SK-N-SH (cell line): ENCODE measurements at regions not wholly inside any gene's neighbourhood (a gene's known extent, or its start where the extent isn't known, plus 50 kb on each side); places are given as distances from the start of the nearest gene placed in this dataset.

Experiments
- CTCF ChIA-PET: fragments of 300-600, 350-600 bp; formaldehyde crosslinking; extraction: SDS; loops from one replicate; lab custom pipeline; 2021; lab: Yijun Ruan, JAX
- POLR2A ChIA-PET: fragments of 350-600 bp; sonication (Branson Sonifier 250); formaldehyde crosslinking; extraction: SDS; loops from one replicate; lab custom pipeline; 2020; ENCODE audit warnings: antibody characterized with exemption, inconsistent platforms; lab: Yijun Ruan, JAX
- DNase-seq: peaks from one replicate; pipeline ENCODE4 v3.0.0; 2012
- H2AFZ ChIP-seq: fragments of 200-600 bp; sonication (generic); 2 replicates; pipeline ENCODE4 v1.8.1; 2016; ENCODE audit warnings: antibody characterized with exemption, mild to moderate bottlenecking, low read depth
- H3F3A ChIP-seq: fragments of 200-600 bp; sonication (generic); replicated peaks from 2 replicates; pipeline ENCODE3; 2016; ENCODE audit warnings: antibody characterized with exemption, mild to moderate bottlenecking; ENCODE audit not compliant: insufficient read depth
- H3K27ac ChIP-seq, 2 experiments: fragments of 200-500 bp in 1 of 2; fragments of 200-600 bp in 1 of 2; sonication (Bioruptor generic) in 1 of 2; sonication (generic), shearing (Covaris generic) in 1 of 2; 2 replicates each; pipeline versions ENCODE4 v1.5.1 to v1.6.1; 2014 to 2016; ENCODE audit warnings: low read depth in 2 of 2, inconsistent platforms in 1 of 2, low read length in 1 of 2, mild to moderate bottlenecking in 1 of 2, mixed read lengths in 1 of 2
- H3K27me3 ChIP-seq: fragments of 200-600 bp; sonication (generic), shearing (Covaris generic); 2 replicates; pipeline ENCODE4 v1.6.1; 2016; ENCODE audit warnings: mixed run types; ENCODE audit not compliant: insufficient read depth
- H3K36me3 ChIP-seq, 2 experiments: fragments of 200-500 bp in 1 of 2; fragments of 200-600 bp in 1 of 2; sonication (Bioruptor generic) in 1 of 2; sonication (generic) in 1 of 2; replicated peaks in 1 of 2; 2 replicates each; pipeline versions ENCODE3 to v1.5.1; 2014 to 2016; ENCODE audit warnings: low read length in 1 of 2, mild to moderate bottlenecking in 1 of 2; ENCODE audit not compliant: insufficient read depth in 2 of 2, control insufficient read depth in 1 of 2
- H3K4me1 ChIP-seq, 2 experiments: fragments of 200-500 bp in 1 of 2; fragments of 200-600 bp in 1 of 2; sonication (Bioruptor generic) in 1 of 2; sonication (generic), shearing (Covaris generic) in 1 of 2; 2 replicates each; pipeline versions ENCODE4 v1.5.1 to v1.6.1; 2014 to 2016; ENCODE audit warnings: low read depth in 1 of 2, low read length in 1 of 2, mixed run types in 1 of 2; ENCODE audit not compliant: insufficient read depth in 2 of 2, control insufficient read depth in 1 of 2
- H3K4me2 ChIP-seq: fragments of 200-600 bp; sonication (generic), shearing (Covaris generic); 2 replicates; pipeline ENCODE4 v1.6.1; 2017; ENCODE audit warnings: mixed run types
- H3K4me3 ChIP-seq, 2 experiments: fragments of 200-500 bp in 1 of 2; fragments of 200-600 bp in 1 of 2; sonication (Bioruptor generic) in 1 of 2; sonication (generic), shearing (Covaris generic) in 1 of 2; 2 replicates each; pipeline versions ENCODE4 v1.5.1 to v1.8.1; 2014 to 2016; ENCODE audit warnings: low read depth in 2 of 2, inconsistent platforms in 1 of 2, low read length in 1 of 2, mild to moderate bottlenecking in 1 of 2, mixed read lengths in 1 of 2, moderate library complexity in 1 of 2
- H3K79me2 ChIP-seq: fragments of 200-600 bp; sonication (generic); 2 replicates; pipeline ENCODE4 v1.8.1; 2017; ENCODE audit warnings: mild to moderate bottlenecking; ENCODE audit not compliant: insufficient read depth
- H3K9ac ChIP-seq: fragments of 200-600 bp; sonication (generic); 2 replicates; pipeline ENCODE4 v1.6.1; 2017; ENCODE audit warnings: mixed run types
- H3K9me2 ChIP-seq: fragments of 200-600 bp; sonication (generic); 2 replicates; pipeline ENCODE4 v1.6.1; 2017; ENCODE audit warnings: mixed run types
- H3K9me3 ChIP-seq: fragments of 200-600 bp; sonication (generic); 2 replicates; pipeline ENCODE4 v1.6.1; 2017; ENCODE audit warnings: mixed run types, mild to moderate bottlenecking, moderate library complexity
- H4K20me1 ChIP-seq: fragments of 200-600 bp; sonication (generic); 2 replicates; pipeline ENCODE4 v1.6.1; 2017; ENCODE audit warnings: mild to moderate bottlenecking, mixed run types; ENCODE audit not compliant: insufficient read depth
- CHD2 ChIP-seq: fragments of 150-350 bp; IDR thresholded peaks from 2 replicates; pipeline ENCODE4 v1.6.1; 2018; ENCODE audit warnings: low read length; ENCODE audit not compliant: partially characterized antibody
- FOSL2 ChIP-seq: IDR thresholded peaks from 2 replicates; pipeline ENCODE4 v1.4.0; 2012; ENCODE audit warnings: low read depth, mild to moderate bottlenecking, moderate library complexity, borderline replicate concordance
- FOXM1 ChIP-seq: IDR thresholded peaks from 2 replicates; pipeline ENCODE4 v1.4.0; 2012; ENCODE audit warnings: low read depth, mild to moderate bottlenecking
- GABPA ChIP-seq: IDR thresholded peaks from 2 replicates; pipeline ENCODE4 v1.4.0; 2012; ENCODE audit warnings: low read depth, mild to moderate bottlenecking
- MEF2A ChIP-seq: IDR thresholded peaks from 2 replicates; pipeline ENCODE4 v1.4.0; 2012; ENCODE audit warnings: low read depth, borderline replicate concordance
- NFIC ChIP-seq: IDR thresholded peaks from 2 replicates; pipeline ENCODE4 v1.4.0; 2012; ENCODE audit warnings: borderline replicate concordance
- NRF1 ChIP-seq: IDR thresholded peaks from 2 replicates; pipeline ENCODE4 v1.6.1; 2012; ENCODE audit warnings: low read depth, mild to moderate bottlenecking, low read length
- POLR2AphosphoS5 ChIP-seq: IDR thresholded peaks from 2 replicates; pipeline ENCODE4 v1.6.1; 2012; ENCODE audit warnings: low read depth, low read length
- RAD21 ChIP-seq: IDR thresholded peaks from 2 replicates; pipeline ENCODE4 v1.6.1; 2012; ENCODE audit warnings: mild to moderate bottlenecking, low read length
- RXRA ChIP-seq: IDR thresholded peaks from 2 replicates; pipeline ENCODE4 v1.4.0; 2012; ENCODE audit warnings: low read depth, mild to moderate bottlenecking, borderline replicate concordance
- SIN3A ChIP-seq: IDR thresholded peaks from 2 replicates; pipeline ENCODE4 v1.6.1; 2012; ENCODE audit warnings: low read depth, mild to moderate bottlenecking, low read length, moderate library complexity, borderline replicate concordance
- SMC3 ChIP-seq: IDR thresholded peaks from 2 replicates; pipeline ENCODE4 v1.6.1; 2012; ENCODE audit warnings: low read depth, low read length, improper control_type of control experiment
- TCF12 ChIP-seq: IDR thresholded peaks from 2 replicates; pipeline ENCODE4 v1.4.0; 2012
- WGBS: methylation state at CpG from one replicate; pipeline ENCODE4 v1.1.6; 2017; ENCODE audit warnings: low lambda C conversion rate; 5-methylcytosine and 5-hydroxymethylcytosine counted together
- TF ChIP-seq, protein P1 (sequence below): fragments of 150-350 bp; IDR thresholded peaks from 2 replicates; pipeline ENCODE4 v1.6.1; 2016; ENCODE audit warnings: mild to moderate bottlenecking, low read depth, low read length
- TF ChIP-seq, protein P2 (sequence below): fragments of 200-600 bp; sonication (generic); IDR thresholded peaks from 2 replicates; pipeline ENCODE4 v1.6.1; 2017; ENCODE audit warnings: antibody characterized with exemption, mild to moderate bottlenecking, moderate library complexity
- TF ChIP-seq, protein P3 (sequence below): IDR thresholded peaks from 2 replicates; pipeline ENCODE4 v1.4.0; 2012; ENCODE audit warnings: low read depth
- TF ChIP-seq, protein P4 (sequence below): IDR thresholded peaks from 2 replicates; pipeline ENCODE4 v1.6.1; 2012; ENCODE audit warnings: mild to moderate bottlenecking, low read depth, low read length, moderate library complexity
- TF ChIP-seq, protein P5 (sequence below): fragments of 150-350 bp; IDR thresholded peaks from 2 replicates; pipeline ENCODE4 v1.6.1; 2017; ENCODE audit warnings: antibody characterized with exemption, low read length, low read depth, borderline replicate concordance
- TF ChIP-seq, protein P6 (sequence below): IDR thresholded peaks from 2 replicates; pipeline ENCODE4 v1.4.0; 2012; ENCODE audit warnings: low read depth, borderline replicate concordance
- TF ChIP-seq, protein P7 (sequence below): IDR thresholded peaks from 2 replicates; pipeline ENCODE4; 2012

DNA sequence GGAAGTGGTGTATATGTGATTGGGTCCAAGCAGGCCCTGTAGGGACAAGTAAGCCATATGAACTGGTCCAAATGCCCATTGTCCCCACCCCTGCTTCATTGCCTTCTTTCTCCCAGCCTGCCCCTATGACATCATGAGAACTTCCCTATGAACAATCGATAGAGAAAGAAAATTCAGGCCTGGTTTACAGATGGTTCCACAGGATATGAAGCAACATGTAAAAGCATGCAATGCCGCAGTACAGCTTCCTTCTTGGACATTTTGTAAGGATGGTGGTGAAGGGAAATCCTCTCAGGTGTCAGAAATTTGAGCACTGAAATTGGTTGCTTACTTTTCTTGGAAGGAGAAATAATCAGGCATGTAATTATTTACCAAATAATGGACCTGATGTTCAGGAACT, 581.7 kb downstream of the MRPL39 start:
- Histone ChIP-seq H3K27ac (no peak overlapping the region), H3K79me2 (no peaks in the 10 kb centered on the region; the same call in 1 of the 2 replicates), H3K9me2 (no peaks in the 10 kb centered on the region), H2AFZ (no peak overlapping the region), H3K4me3 (no peak overlapping the region), H3K9me3 (no peaks in the 10 kb centered on the region; the same call in 1 of the 2 replicates), H3K27me3 (no peaks in the 10 kb centered on the region), H3K4me1 (no peaks in the 10 kb centered on the region), H3K4me2 (no peak overlapping the region), H3K36me3 (no peaks in the 10 kb centered on the region), H3K9ac (no peak overlapping the region), H3F3A (no peaks in the 10 kb centered on the region), H4K20me1 (no peaks in the 10 kb centered on the region)
- TF ChIP-seq FOXM1 (no peak), TCF12 (no peak), MEF2A (no peak), SMC3 (no peak), FOSL2 (no peak), RXRA (no peak), GABPA (no peak), SIN3A (no peak), CHD2 (no peak), NRF1 (no peak), NFIC (no peak), POLR2AphosphoS5 (no peak), RAD21 (no peak)
- TF ChIP-seq, protein P1, sequence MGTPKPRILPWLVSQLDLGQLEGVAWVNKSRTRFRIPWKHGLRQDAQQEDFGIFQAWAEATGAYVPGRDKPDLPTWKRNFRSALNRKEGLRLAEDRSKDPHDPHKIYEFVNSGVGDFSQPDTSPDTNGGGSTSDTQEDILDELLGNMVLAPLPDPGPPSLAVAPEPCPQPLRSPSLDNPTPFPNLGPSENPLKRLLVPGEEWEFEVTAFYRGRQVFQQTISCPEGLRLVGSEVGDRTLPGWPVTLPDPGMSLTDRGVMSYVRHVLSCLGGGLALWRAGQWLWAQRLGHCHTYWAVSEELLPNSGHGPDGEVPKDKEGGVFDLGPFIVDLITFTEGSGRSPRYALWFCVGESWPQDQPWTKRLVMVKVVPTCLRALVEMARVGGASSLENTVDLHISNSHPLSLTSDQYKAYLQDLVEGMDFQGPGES, result no peak
- TF ChIP-seq, protein P2, sequence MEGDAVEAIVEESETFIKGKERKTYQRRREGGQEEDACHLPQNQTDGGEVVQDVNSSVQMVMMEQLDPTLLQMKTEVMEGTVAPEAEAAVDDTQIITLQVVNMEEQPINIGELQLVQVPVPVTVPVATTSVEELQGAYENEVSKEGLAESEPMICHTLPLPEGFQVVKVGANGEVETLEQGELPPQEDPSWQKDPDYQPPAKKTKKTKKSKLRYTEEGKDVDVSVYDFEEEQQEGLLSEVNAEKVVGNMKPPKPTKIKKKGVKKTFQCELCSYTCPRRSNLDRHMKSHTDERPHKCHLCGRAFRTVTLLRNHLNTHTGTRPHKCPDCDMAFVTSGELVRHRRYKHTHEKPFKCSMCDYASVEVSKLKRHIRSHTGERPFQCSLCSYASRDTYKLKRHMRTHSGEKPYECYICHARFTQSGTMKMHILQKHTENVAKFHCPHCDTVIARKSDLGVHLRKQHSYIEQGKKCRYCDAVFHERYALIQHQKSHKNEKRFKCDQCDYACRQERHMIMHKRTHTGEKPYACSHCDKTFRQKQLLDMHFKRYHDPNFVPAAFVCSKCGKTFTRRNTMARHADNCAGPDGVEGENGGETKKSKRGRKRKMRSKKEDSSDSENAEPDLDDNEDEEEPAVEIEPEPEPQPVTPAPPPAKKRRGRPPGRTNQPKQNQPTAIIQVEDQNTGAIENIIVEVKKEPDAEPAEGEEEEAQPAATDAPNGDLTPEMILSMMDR, result no peak
- TF ChIP-seq, protein P3, sequence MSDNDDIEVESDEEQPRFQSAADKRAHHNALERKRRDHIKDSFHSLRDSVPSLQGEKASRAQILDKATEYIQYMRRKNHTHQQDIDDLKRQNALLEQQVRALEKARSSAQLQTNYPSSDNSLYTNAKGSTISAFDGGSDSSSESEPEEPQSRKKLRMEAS, result no peak
- TF ChIP-seq, protein P4, sequence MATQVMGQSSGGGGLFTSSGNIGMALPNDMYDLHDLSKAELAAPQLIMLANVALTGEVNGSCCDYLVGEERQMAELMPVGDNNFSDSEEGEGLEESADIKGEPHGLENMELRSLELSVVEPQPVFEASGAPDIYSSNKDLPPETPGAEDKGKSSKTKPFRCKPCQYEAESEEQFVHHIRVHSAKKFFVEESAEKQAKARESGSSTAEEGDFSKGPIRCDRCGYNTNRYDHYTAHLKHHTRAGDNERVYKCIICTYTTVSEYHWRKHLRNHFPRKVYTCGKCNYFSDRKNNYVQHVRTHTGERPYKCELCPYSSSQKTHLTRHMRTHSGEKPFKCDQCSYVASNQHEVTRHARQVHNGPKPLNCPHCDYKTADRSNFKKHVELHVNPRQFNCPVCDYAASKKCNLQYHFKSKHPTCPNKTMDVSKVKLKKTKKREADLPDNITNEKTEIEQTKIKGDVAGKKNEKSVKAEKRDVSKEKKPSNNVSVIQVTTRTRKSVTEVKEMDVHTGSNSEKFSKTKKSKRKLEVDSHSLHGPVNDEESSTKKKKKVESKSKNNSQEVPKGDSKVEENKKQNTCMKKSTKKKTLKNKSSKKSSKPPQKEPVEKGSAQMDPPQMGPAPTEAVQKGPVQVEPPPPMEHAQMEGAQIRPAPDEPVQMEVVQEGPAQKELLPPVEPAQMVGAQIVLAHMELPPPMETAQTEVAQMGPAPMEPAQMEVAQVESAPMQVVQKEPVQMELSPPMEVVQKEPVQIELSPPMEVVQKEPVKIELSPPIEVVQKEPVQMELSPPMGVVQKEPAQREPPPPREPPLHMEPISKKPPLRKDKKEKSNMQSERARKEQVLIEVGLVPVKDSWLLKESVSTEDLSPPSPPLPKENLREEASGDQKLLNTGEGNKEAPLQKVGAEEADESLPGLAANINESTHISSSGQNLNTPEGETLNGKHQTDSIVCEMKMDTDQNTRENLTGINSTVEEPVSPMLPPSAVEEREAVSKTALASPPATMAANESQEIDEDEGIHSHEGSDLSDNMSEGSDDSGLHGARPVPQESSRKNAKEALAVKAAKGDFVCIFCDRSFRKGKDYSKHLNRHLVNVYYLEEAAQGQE, result no peak
- TF ChIP-seq, protein P5, sequence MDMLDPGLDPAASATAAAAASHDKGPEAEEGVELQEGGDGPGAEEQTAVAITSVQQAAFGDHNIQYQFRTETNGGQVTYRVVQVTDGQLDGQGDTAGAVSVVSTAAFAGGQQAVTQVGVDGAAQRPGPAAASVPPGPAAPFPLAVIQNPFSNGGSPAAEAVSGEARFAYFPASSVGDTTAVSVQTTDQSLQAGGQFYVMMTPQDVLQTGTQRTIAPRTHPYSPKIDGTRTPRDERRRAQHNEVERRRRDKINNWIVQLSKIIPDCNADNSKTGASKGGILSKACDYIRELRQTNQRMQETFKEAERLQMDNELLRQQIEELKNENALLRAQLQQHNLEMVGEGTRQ, result no peak
- TF ChIP-seq, protein P6, sequence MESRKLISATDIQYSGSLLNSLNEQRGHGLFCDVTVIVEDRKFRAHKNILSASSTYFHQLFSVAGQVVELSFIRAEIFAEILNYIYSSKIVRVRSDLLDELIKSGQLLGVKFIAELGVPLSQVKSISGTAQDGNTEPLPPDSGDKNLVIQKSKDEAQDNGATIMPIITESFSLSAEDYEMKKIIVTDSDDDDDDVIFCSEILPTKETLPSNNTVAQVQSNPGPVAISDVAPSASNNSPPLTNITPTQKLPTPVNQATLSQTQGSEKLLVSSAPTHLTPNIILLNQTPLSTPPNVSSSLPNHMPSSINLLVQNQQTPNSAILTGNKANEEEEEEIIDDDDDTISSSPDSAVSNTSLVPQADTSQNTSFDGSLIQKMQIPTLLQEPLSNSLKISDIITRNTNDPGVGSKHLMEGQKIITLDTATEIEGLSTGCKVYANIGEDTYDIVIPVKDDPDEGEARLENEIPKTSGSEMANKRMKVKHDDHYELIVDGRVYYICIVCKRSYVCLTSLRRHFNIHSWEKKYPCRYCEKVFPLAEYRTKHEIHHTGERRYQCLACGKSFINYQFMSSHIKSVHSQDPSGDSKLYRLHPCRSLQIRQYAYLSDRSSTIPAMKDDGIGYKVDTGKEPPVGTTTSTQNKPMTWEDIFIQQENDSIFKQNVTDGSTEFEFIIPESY, result no peak
- TF ChIP-seq, protein P7, sequence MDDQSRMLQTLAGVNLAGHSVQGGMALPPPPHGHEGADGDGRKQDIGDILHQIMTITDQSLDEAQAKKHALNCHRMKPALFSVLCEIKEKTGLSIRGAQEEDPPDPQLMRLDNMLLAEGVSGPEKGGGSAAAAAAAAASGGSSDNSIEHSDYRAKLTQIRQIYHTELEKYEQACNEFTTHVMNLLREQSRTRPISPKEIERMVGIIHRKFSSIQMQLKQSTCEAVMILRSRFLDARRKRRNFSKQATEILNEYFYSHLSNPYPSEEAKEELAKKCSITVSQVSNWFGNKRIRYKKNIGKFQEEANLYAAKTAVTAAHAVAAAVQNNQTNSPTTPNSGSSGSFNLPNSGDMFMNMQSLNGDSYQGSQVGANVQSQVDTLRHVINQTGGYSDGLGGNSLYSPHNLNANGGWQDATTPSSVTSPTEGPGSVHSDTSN, result no peak
- 74% methylated on average over 2 of the region's 2 CpGs for WGBS
- CTCF ChIA-PET, result no interaction called here
- POLR2A ChIA-PET, result no interaction called here
- DNase-seq, result no peak
